HEK293 (cell line): ENCODE measurements at regions not wholly inside any gene's neighbourhood (a gene's known extent, or its start where the extent isn't known, plus 50 kb on each side); places are given as distances from the start of the nearest gene placed in this dataset.

Source experiments
- CTCF ChIA-PET: fragments of 350-600 bp; formaldehyde crosslinking; extraction: SDS; loops from one replicate; lab custom pipeline; 2021; ENCODE audit warnings: antibody characterized with exemption; lab: Yijun Ruan, JAX
- POLR2A ChIA-PET: fragments of 300-600 bp; formaldehyde crosslinking; extraction: SDS; loops from one replicate; lab custom pipeline; 2020; ENCODE audit warnings: antibody characterized with exemption, inconsistent platforms; lab: Yijun Ruan, JAX
- H3K27ac ChIP-seq: fragments of 200-500 bp; sonication (Bioruptor generic); 2 replicates; pipeline ENCODE4 v1.5.1; 2014; ENCODE audit warnings: low read depth, low read length, control low read depth, inconsistent platforms; ENCODE audit errors: extremely low read depth
- H3K36me3 ChIP-seq, 2 experiments: fragments of 200-500 bp in 1 of 2; sonication (Bioruptor generic) in 1 of 2; 1 replicate in 1 of 2; 2 replicates in 1 of 2; pipeline ENCODE4 v1.5.1; 2014 to 2017; ENCODE audit warnings: inconsistent platforms in 2 of 2, low read length in 2 of 2; ENCODE audit not compliant: control insufficient read depth in 2 of 2, insufficient read depth in 1 of 2
- H3K4me1 ChIP-seq: fragments of 200-500 bp; sonication (Bioruptor generic); 2 replicates; pipeline ENCODE4 v1.5.1; 2014; ENCODE audit warnings: mild to moderate bottlenecking, low read length, inconsistent platforms; ENCODE audit not compliant: control insufficient read depth, insufficient read depth
- H3K4me3 ChIP-seq: 2 replicates; pipeline ENCODE4 v1.5.1; 2011; ENCODE audit warnings: low read depth, mild to moderate bottlenecking, control low read depth, low read length, moderate library complexity
- H3K9me3 ChIP-seq: fragments of 200-500 bp; sonication (Bioruptor generic); 2 replicates; pipeline ENCODE4 v1.5.1; 2014; ENCODE audit warnings: low read depth, low read length, inconsistent platforms; ENCODE audit not compliant: control insufficient read depth, insufficient read depth
- GLIS2 ChIP-seq: fragments of 450-650 bp; formaldehyde crosslinking; IDR thresholded peaks from 2 replicates; pipeline ENCODE4 v1.5.1; 2016; ENCODE audit warnings: missing biosample characterization, missing genetic modification characterization
- WT1 ChIP-seq: fragments of 450-650 bp; formaldehyde crosslinking; IDR thresholded peaks from 2 replicates; pipeline ENCODE4 v1.5.1; 2016; ENCODE audit warnings: missing biosample characterization, missing genetic modification characterization
- ZBTB1 ChIP-seq: fragments of 450-650 bp; formaldehyde crosslinking; IDR thresholded peaks from 2 replicates; pipeline ENCODE4 v1.5.1; 2016; ENCODE audit warnings: missing biosample characterization, missing genetic modification characterization
- ZBTB21 ChIP-seq: fragments of 450-650 bp; formaldehyde crosslinking; IDR thresholded peaks from 2 replicates; pipeline ENCODE4 v1.5.1; 2017; ENCODE audit warnings: missing biosample characterization, missing genetic modification characterization
- ZEB2 ChIP-seq: fragments of 450-650 bp; formaldehyde crosslinking; IDR thresholded peaks from 2 replicates; pipeline ENCODE4 v1.5.1; 2016; ENCODE audit warnings: missing biosample characterization, missing genetic modification characterization
- ZFP37 ChIP-seq: fragments of 450-650 bp; formaldehyde crosslinking; IDR thresholded peaks from 2 replicates; pipeline ENCODE4 v1.5.1; 2016; ENCODE audit warnings: missing biosample characterization, missing genetic modification characterization
- ZIC2 ChIP-seq: fragments of 450-650 bp; formaldehyde crosslinking; IDR thresholded peaks from 2 replicates; pipeline ENCODE4 v1.5.1; 2016; ENCODE audit warnings: missing biosample characterization, missing genetic modification characterization
- ZNF175 ChIP-seq: fragments of 450-650 bp; formaldehyde crosslinking; IDR thresholded peaks from 2 replicates; pipeline ENCODE4 v1.5.1; 2016; ENCODE audit warnings: missing biosample characterization, missing genetic modification characterization
- ZNF18 ChIP-seq: fragments of 450-650 bp; formaldehyde crosslinking; IDR thresholded peaks from 2 replicates; pipeline ENCODE4 v1.5.1; 2016; ENCODE audit warnings: missing biosample characterization, missing genetic modification characterization
- ZNF211 ChIP-seq: fragments of 450-650 bp; formaldehyde crosslinking; IDR thresholded peaks from 2 replicates; pipeline ENCODE4 v1.5.1; 2016; ENCODE audit warnings: low read depth, missing biosample characterization, missing genetic modification characterization
- ZNF24 ChIP-seq: fragments of 450-650 bp; formaldehyde crosslinking; IDR thresholded peaks from 2 replicates; pipeline ENCODE4 v1.5.1; 2016; ENCODE audit warnings: missing biosample characterization, missing genetic modification characterization
- ZNF280D ChIP-seq: fragments of 450-650 bp; formaldehyde crosslinking; IDR thresholded peaks from 2 replicates; pipeline ENCODE4 v1.5.1; 2016; ENCODE audit warnings: missing biosample characterization, missing genetic modification characterization
- ZNF510 ChIP-seq: fragments of 450-650 bp; formaldehyde crosslinking; IDR thresholded peaks from 2 replicates; pipeline ENCODE4 v1.5.1; 2018; ENCODE audit warnings: mild to moderate bottlenecking, missing genetic modification characterization, missing biosample characterization; ENCODE audit not compliant: insufficient replicate concordance
- ZNF514 ChIP-seq: fragments of 450-650 bp; formaldehyde crosslinking; IDR thresholded peaks from 2 replicates; pipeline ENCODE4 v1.5.1; 2016; ENCODE audit warnings: missing biosample characterization, missing genetic modification characterization
- ZNF548 ChIP-seq: fragments of 450-650 bp; formaldehyde crosslinking; IDR thresholded peaks from 2 replicates; pipeline ENCODE4 v1.5.1; 2016; ENCODE audit warnings: missing biosample characterization, missing genetic modification characterization
- ZNF621 ChIP-seq: fragments of 450-650 bp; formaldehyde crosslinking; IDR thresholded peaks from 2 replicates; pipeline ENCODE4 v1.5.1; 2017; ENCODE audit warnings: missing biosample characterization, missing genetic modification characterization
- ZNF701 ChIP-seq: fragments of 450-650 bp; formaldehyde crosslinking; IDR thresholded peaks from 2 replicates; pipeline ENCODE4 v1.5.1; 2016; ENCODE audit warnings: missing biosample characterization, missing genetic modification characterization
- ZNF768 ChIP-seq: fragments of 450-650 bp; formaldehyde crosslinking; IDR thresholded peaks from 2 replicates; pipeline ENCODE4 v1.5.1; 2018; ENCODE audit warnings: missing biosample characterization, mild to moderate bottlenecking, missing genetic modification characterization
- ZSCAN16 ChIP-seq: fragments of 450-650 bp; formaldehyde crosslinking; IDR thresholded peaks from 2 replicates; pipeline ENCODE4 v1.5.1; 2016; ENCODE audit warnings: missing biosample characterization, missing genetic modification characterization
- ZSCAN30 ChIP-seq: fragments of 450-650 bp; IDR thresholded peaks from 2 replicates; pipeline ENCODE4 v1.5.1; 2018; ENCODE audit warnings: missing biosample characterization, mild to moderate bottlenecking, missing genetic modification characterization, moderate library complexity
- TF ChIP-seq, protein P1 (sequence below): fragments of 450-650 bp; formaldehyde crosslinking; IDR thresholded peaks from 2 replicates; pipeline ENCODE4 v1.5.1; 2017; ENCODE audit warnings: missing biosample characterization, missing genetic modification characterization
- TF ChIP-seq, protein P2 (sequence below): fragments of 450-650 bp; formaldehyde crosslinking; IDR thresholded peaks from 2 replicates; pipeline ENCODE4 v1.5.1; 2016; ENCODE audit warnings: missing biosample characterization, missing genetic modification characterization, low read depth

DNA sequence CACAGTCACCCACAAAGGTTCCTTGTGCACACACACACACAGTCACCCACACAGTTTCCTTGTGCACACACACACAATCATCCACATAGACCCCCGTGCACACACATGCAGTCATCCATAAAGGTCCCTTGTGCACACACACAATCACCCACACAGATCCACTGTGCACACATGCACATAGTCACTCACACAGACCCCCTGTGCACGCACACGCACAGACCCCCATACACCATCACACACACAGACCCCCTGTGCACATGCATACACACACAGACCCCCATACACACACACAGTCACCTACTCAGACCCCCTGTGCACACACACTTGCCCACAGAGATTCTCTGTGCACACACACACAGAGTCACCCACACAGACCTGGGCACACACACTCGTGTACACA, 107.1 kb downstream of the HSPH1 start:
- Histone ChIP-seq H3K4me3 (no peak overlapping the region), H3K36me3 (no peaks in the 10 kb centered on the region), H3K27ac (no peak overlapping the region), H3K9me3 (no peaks in the 10 kb centered on the region), H3K4me1 (no peaks in the 10 kb centered on the region)
- TF ChIP-seq ZFP37 (tag by site-specific recombination) (no peak), ZNF24 (tag by site-specific recombination) (no peak), WT1 (tag by site-specific recombination) (no peak), ZNF701 (tag by site-specific recombination) (no peak), GLIS2 (tag by site-specific recombination) (peak; percentile 26; the same call in 1 of the 2 replicates), ZIC2 (tag by site-specific recombination) (no peak), ZNF211 (no peak), ZSCAN30 (no peak), ZNF768 (tag by site-specific recombination) (no peak), ZBTB21 (no peak)
- TF ChIP-seq, protein P1, sequence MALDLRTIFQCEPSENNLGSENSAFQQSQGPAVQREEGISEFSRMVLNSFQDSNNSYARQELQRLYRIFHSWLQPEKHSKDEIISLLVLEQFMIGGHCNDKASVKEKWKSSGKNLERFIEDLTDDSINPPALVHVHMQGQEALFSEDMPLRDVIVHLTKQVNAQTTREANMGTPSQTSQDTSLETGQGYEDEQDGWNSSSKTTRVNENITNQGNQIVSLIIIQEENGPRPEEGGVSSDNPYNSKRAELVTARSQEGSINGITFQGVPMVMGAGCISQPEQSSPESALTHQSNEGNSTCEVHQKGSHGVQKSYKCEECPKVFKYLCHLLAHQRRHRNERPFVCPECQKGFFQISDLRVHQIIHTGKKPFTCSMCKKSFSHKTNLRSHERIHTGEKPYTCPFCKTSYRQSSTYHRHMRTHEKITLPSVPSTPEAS (tag by site-specific recombination): 0 out of 2 replicates have a peak, but pooled peaks have one; percentile 33
- CTCF ChIA-PET: no interaction called here
- POLR2A ChIA-PET: no interaction called here

DNA sequence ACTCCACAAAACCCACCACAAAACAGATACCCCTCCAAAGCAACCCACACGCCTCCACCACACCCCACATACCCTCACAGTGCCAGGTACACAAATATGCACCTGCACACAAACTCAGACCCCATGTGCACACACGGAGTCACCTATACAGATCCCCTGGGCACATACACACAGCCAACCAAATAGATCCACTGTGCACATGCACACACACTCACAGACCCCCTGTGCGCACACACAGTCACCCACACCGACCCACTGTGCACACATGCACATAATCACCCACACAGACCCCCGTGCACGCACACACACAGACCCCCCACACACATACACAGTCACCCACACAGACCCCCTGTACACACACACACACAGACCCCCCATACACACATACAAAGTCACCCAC, 107.8 kb downstream of the HSPH1 start:
- POLR2A ChIA-PET: no interaction called here
- H3K4me3 ChIP-seq: no peak overlapping the region
- TF ChIP-seq ZNF280D (tag by site-specific recombination) (no peak), ZNF175 (tag by site-specific recombination) (no peak), ZSCAN30 (no peak), ZBTB1 (tag by site-specific recombination) (no peak), ZNF510 (no peak), ZNF514 (tag by site-specific recombination) (no peak)
- no peaks in the 10 kb centered on the region for H3K4me1 ChIP-seq
- no peaks in the 10 kb centered on the region for H3K36me3 ChIP-seq
- H3K9me3 ChIP-seq: no peaks in the 10 kb centered on the region
- CTCF ChIA-PET: no interaction called here
- no peak overlapping the region for H3K27ac ChIP-seq

DNA sequence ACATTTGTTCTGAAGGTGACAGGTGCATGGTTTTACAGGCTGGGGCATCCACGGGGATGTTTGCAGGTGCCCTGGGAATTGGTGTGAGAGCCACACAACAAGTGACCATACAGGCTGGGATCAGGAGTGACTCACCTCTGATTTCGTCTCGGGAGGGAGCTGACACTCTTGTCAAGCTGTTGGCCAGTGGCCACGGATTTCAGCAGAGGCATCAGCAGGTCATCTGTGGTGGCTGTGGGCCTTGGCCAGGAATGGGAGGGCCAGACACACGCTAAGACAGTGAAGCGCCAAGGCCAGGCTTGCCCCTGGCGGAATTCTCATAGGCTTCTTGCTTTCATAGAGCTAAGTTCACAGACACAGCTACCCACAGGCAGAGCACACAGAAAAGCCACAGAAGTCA, 108.6 kb downstream of the HSPH1 start:
- POLR2A ChIA-PET: no interaction called here
- TF ChIP-seq ZSCAN16 (tag by site-specific recombination) (no peak), ZNF18 (tag by site-specific recombination) (no peak), ZNF548 (tag by site-specific recombination) (no peak), ZNF621 (no peak), ZEB2 (tag by site-specific recombination) (no peak)
- TF ChIP-seq, protein P2, sequence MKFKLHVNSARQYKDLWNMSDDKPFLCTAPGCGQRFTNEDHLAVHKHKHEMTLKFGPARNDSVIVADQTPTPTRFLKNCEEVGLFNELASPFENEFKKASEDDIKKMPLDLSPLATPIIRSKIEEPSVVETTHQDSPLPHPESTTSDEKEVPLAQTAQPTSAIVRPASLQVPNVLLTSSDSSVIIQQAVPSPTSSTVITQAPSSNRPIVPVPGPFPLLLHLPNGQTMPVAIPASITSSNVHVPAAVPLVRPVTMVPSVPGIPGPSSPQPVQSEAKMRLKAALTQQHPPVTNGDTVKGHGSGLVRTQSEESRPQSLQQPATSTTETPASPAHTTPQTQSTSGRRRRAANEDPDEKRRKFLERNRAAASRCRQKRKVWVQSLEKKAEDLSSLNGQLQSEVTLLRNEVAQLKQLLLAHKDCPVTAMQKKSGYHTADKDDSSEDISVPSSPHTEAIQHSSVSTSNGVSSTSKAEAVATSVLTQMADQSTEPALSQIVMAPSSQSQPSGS (tag by site-specific recombination): no peak
- H3K36me3 ChIP-seq: no peaks in the 10 kb centered on the region
- no peak overlapping the region for H3K4me3 ChIP-seq
- H3K9me3 ChIP-seq: no peaks in the 10 kb centered on the region
- no peak overlapping the region for H3K27ac ChIP-seq
- CTCF ChIA-PET: no interaction called here
- no peaks in the 10 kb centered on the region for H3K4me1 ChIP-seq
